ENCODE measurements at regions not wholly inside any gene's neighbourhood (a gene's known extent, or its start where the extent isn't known, plus 50 kb on each side); places are given as distances from the start of the nearest gene placed in this dataset.

GRCh38 chrX:39137363-39137954, 336.2 kb downstream of the MID1IP1 start:
- ATAC-seq (peak in 3 of 4 donors; percentile 37 to 66 (median 65)), FAIRE-seq (no peak), DNase-seq (no peak)
- WGBS, 2 donors: 54 to 67% methylated on average over 3 of the region's 3 CpGs
- Histone ChIP-seq H3K27ac (no peak overlapping the region), H3K4me3 (no peak overlapping the region), H3K9me3 (no peaks in the 10 kb centered on the region), H3K4me1 (no peaks in the 10 kb centered on the region), H3K27me3 (peaks cover 0 to 7% (median 0%) of the 10 kb centered on the region in 4 donors), H3K36me3 (no peaks in the 10 kb centered on the region)
- TF ChIP-seq CTCF (IDR thresholded peaks at IDR 0.05): no peak
- intact Hi-C loops (cut with DNase I): no loop called here

- Histone ChIP-seq H3K9me3 (no peaks in the 10 kb centered on the region), H3K27me3 (peaks cover 0 to 7% (median 0%) of the 10 kb centered on the region in 4 donors), H3K4me3 (no peak overlapping the region), H3K36me3 (no peaks in the 10 kb centered on the region), H3K27ac (no peak overlapping the region), H3K4me1 (no peaks in the 10 kb centered on the region)
- intact Hi-C loops (cut with DNase I): loop anchor here in 1 of 3 donors (10.0 kb wide), 1 partner anchor 366 kb away; no protein-coding TSS in a partner anchor
- DNase-seq: no peak
- no peak for ATAC-seq
- no peak for TF ChIP-seq CTCF (IDR thresholded peaks at IDR 0.05)
- WGBS, 2 donors: 61 to 84% methylated on average over 3 of the region's 3 CpGs
- FAIRE-seq: no peak
These were observed 339.3 kb downstream of the MID1IP1 start for GRCh38 chrX:39140581-39140980.

- Histone ChIP-seq H3K36me3 (no peaks in the 10 kb centered on the region), H3K4me3 (no peak overlapping the region), H3K9me3 (no peaks in the 10 kb centered on the region), H3K27me3 (no peaks in the 10 kb centered on the region), H3K4me1 (peaks cover 0 to 5% (median 0%) of the 10 kb centered on the region in 3 donors), H3K27ac (no peak overlapping the region)
- 57 to 75% methylated on average over 3 of the region's 3 CpGs for WGBS, 2 donors
- no peak for ATAC-seq
- TF ChIP-seq CTCF (IDR thresholded peaks at IDR 0.05): no peak
- intact Hi-C loops (cut with DNase I): loop anchor here in 1 of 3 donors (10.0 kb wide), 1 partner anchor 370 kb away; no protein-coding TSS in a partner anchor
- DNase-seq: no peak
- FAIRE-seq: no peak
These were observed 343.1 kb downstream of the MID1IP1 start for GRCh38 chrX:39144323-39144722.

GRCh38 chrX:39144956-39145355, 343.7 kb downstream of the MID1IP1 start:
- Histone ChIP-seq H3K4me1 (peaks cover 0 to 7% (median 0%) of the 10 kb centered on the region in 3 donors), H3K4me3 (no peak overlapping the region), H3K27me3 (no peaks in the 10 kb centered on the region), H3K36me3 (no peaks in the 10 kb centered on the region), H3K9me3 (no peaks in the 10 kb centered on the region), H3K27ac (no peak overlapping the region)
- intact Hi-C loops (cut with DNase I): loop anchor here in 1 of 3 donors (10.0 kb wide), 1 partner anchor 370 kb away; no protein-coding TSS in a partner anchor
- WGBS, 2 donors: 69 to 86% methylated on average over 7 of the region's 7 CpGs
- no peak for FAIRE-seq
- DNase-seq: no peak
- TF ChIP-seq CTCF (IDR thresholded peaks at IDR 0.05): no peak
- ATAC-seq: peak in 1 of 4 donors; percentile 27

GRCh38 chrX:39145859-39146258, 344.6 kb downstream of the MID1IP1 start:
- DNase-seq (no peak), FAIRE-seq (no peak), ATAC-seq (no peak)
- no peak for TF ChIP-seq CTCF (IDR thresholded peaks at IDR 0.05)
- intact Hi-C loops (cut with DNase I): loop anchor here in 1 of 3 donors (10.0 kb wide), 1 partner anchor 371 kb away; no protein-coding TSS in a partner anchor
- Histone ChIP-seq H3K27me3 (no peaks in the 10 kb centered on the region), H3K4me1 (peaks cover 0 to 7% (median 0%) of the 10 kb centered on the region in 3 donors), H3K9me3 (no peaks in the 10 kb centered on the region), H3K4me3 (no peak overlapping the region), H3K36me3 (no peaks in the 10 kb centered on the region), H3K27ac (no peak overlapping the region)
